ENCODE measurements at regions not wholly inside any gene's neighbourhood (a gene's known extent, or its start where the extent isn't known, plus 50 kb on each side); places are given as distances from the start of the nearest gene placed in this dataset.

GRCh38 chr11:96680211-96681018 is 290.6 kb downstream of the JRKL start:
- DNase-seq = no peak
- ChIA-PET CTCF (no interaction called here), POLR2A (no interaction called here)
- Histone ChIP-seq H3K9me3 (ENCODE audit: control extremely low read depth in 1 of 5, control insufficient read depth in 4 of 5, insufficient read depth in 2 of 5, low read depth in 1 of 5, low read length in 4 of 5) (no peaks in the 10 kb centered on the region), H3K27me3 (replicated peaks in 2 of 5; ENCODE audit: control insufficient read depth in 4 of 5, insufficient read depth in 5 of 5, low read length in 4 of 5) (no peaks in the 10 kb centered on the region), H3K4me1 (ENCODE audit: control extremely low read depth in 1 of 4, control insufficient read depth in 4 of 4, insufficient read depth in 4 of 4, low read length in 3 of 4) (no peaks in the 10 kb centered on the region), H3K4me3 (ENCODE audit: control insufficient read depth in 1 of 7, extremely low read depth in 1 of 7, insufficient read depth in 4 of 7, low read depth in 2 of 7, low read length in 6 of 7) (no peak overlapping the region), H3K27ac (ENCODE audit: insufficient read depth in 1 of 2, low read depth in 1 of 2, low read length in 2 of 2, poor library complexity in 1 of 2, severe bottlenecking in 2 of 2) (no peak overlapping the region), H3K36me3 (ENCODE audit: control insufficient read depth in 4 of 4, insufficient read depth in 4 of 4, low read length in 3 of 4) (no peaks in the 10 kb centered on the region)
- 100% methylated on average over 1 of the region's 5 CpGs for WGBS (ENCODE audit: insufficient coverage)

- WGBS (ENCODE audit: insufficient coverage) = 60% methylated on average over 1 of the region's 5 CpGs
- no peaks in the 10 kb centered on the region for H3K4me1 ChIP-seq (ENCODE audit: control extremely low read depth in 1 of 4, control insufficient read depth in 4 of 4, insufficient read depth in 4 of 4, low read length in 3 of 4)
- POLR2A ChIA-PET = no interaction called here
- H3K27me3 ChIP-seq (replicated peaks in 2 of 5; ENCODE audit: control insufficient read depth in 4 of 5, insufficient read depth in 5 of 5, low read length in 4 of 5) = no peaks in the 10 kb centered on the region
- no peak overlapping the region for H3K4me3 ChIP-seq (ENCODE audit: control insufficient read depth in 1 of 7, extremely low read depth in 1 of 7, insufficient read depth in 4 of 7, low read depth in 2 of 7, low read length in 6 of 7)
- CTCF ChIA-PET = no interaction called here
- no peak for DNase-seq
- no peaks in the 10 kb centered on the region for H3K9me3 ChIP-seq (ENCODE audit: control extremely low read depth in 1 of 5, control insufficient read depth in 4 of 5, insufficient read depth in 2 of 5, low read depth in 1 of 5, low read length in 4 of 5)
- H3K36me3 ChIP-seq (ENCODE audit: control insufficient read depth in 4 of 4, insufficient read depth in 4 of 4, low read length in 3 of 4) = no peaks in the 10 kb centered on the region
- H3K27ac ChIP-seq (ENCODE audit: insufficient read depth in 1 of 2, low read depth in 1 of 2, low read length in 2 of 2, poor library complexity in 1 of 2, severe bottlenecking in 2 of 2) = no peak overlapping the region
Measured at GRCh38 chr11:96681019-96681716, 291.4 kb downstream of the JRKL start.

- ChIA-PET POLR2A (no interaction called here), CTCF (no interaction called here)
- no peaks in the 10 kb centered on the region for H3K9me3 ChIP-seq (ENCODE audit: control extremely low read depth in 1 of 5, control insufficient read depth in 4 of 5, insufficient read depth in 2 of 5, low read depth in 1 of 5, low read length in 4 of 5)
- no peak overlapping the region for H3K4me3 ChIP-seq (ENCODE audit: control insufficient read depth in 1 of 7, extremely low read depth in 1 of 7, insufficient read depth in 4 of 7, low read depth in 2 of 7, low read length in 6 of 7)
- DNase-seq = no peak
- H3K4me1 ChIP-seq (ENCODE audit: control extremely low read depth in 1 of 4, control insufficient read depth in 4 of 4, insufficient read depth in 4 of 4, low read length in 3 of 4) = no peaks in the 10 kb centered on the region
- no peaks in the 10 kb centered on the region for H3K36me3 ChIP-seq (ENCODE audit: control insufficient read depth in 4 of 4, insufficient read depth in 4 of 4, low read length in 3 of 4)
- H3K27me3 ChIP-seq (replicated peaks in 2 of 5; ENCODE audit: control insufficient read depth in 4 of 5, insufficient read depth in 5 of 5, low read length in 4 of 5) = no peaks in the 10 kb centered on the region
- H3K27ac ChIP-seq (ENCODE audit: insufficient read depth in 1 of 2, low read depth in 1 of 2, low read length in 2 of 2, poor library complexity in 1 of 2, severe bottlenecking in 2 of 2) = no peak overlapping the region
- 95% methylated on average over 3 of the region's 5 CpGs for WGBS (ENCODE audit: insufficient coverage)
Measured at GRCh38 chr11:96694338-96694737, 304.5 kb downstream of the JRKL start.

- H3K36me3 ChIP-seq (ENCODE audit: control insufficient read depth in 4 of 4, insufficient read depth in 4 of 4, low read length in 3 of 4) = no peaks in the 10 kb centered on the region
- POLR2A ChIA-PET = interaction anchor here (0.7 kb wide), 1 partner anchor 337 kb away, joined by 3 read pairs; no protein-coding TSS in a partner anchor
- H3K4me3 ChIP-seq (ENCODE audit: control insufficient read depth in 1 of 7, extremely low read depth in 1 of 7, insufficient read depth in 4 of 7, low read depth in 2 of 7, low read length in 6 of 7) = no peak overlapping the region
- H3K9me3 ChIP-seq (ENCODE audit: control extremely low read depth in 1 of 5, control insufficient read depth in 4 of 5, insufficient read depth in 2 of 5, low read depth in 1 of 5, low read length in 4 of 5) = no peaks in the 10 kb centered on the region
- H3K4me1 ChIP-seq (ENCODE audit: control extremely low read depth in 1 of 4, control insufficient read depth in 4 of 4, insufficient read depth in 4 of 4, low read length in 3 of 4) = no peaks in the 10 kb centered on the region
- no peak for DNase-seq
- no peaks in the 10 kb centered on the region for H3K27me3 ChIP-seq (replicated peaks in 2 of 5; ENCODE audit: control insufficient read depth in 4 of 5, insufficient read depth in 5 of 5, low read length in 4 of 5)
- 33% methylated on average over 1 of the region's 1 CpG for WGBS (ENCODE audit: insufficient coverage)
- H3K27ac ChIP-seq (ENCODE audit: insufficient read depth in 1 of 2, low read depth in 1 of 2, low read length in 2 of 2, poor library complexity in 1 of 2, severe bottlenecking in 2 of 2) = no peak overlapping the region
- CTCF ChIA-PET = no interaction called here
Measured at GRCh38 chr11:96696731-96697130, 306.9 kb downstream of the JRKL start.

GRCh38 chr11:96697466-96697865 is 307.7 kb downstream of the JRKL start:
- H3K27me3 ChIP-seq (replicated peaks in 2 of 5; ENCODE audit: control insufficient read depth in 4 of 5, insufficient read depth in 5 of 5, low read length in 4 of 5) = no peaks in the 10 kb centered on the region
- WGBS (ENCODE audit: insufficient coverage) = 100% methylated on average over 2 of the region's 3 CpGs
- no peak for DNase-seq
- no peaks in the 10 kb centered on the region for H3K36me3 ChIP-seq (ENCODE audit: control insufficient read depth in 4 of 4, insufficient read depth in 4 of 4, low read length in 3 of 4)
- no peak overlapping the region for H3K27ac ChIP-seq (ENCODE audit: insufficient read depth in 1 of 2, low read depth in 1 of 2, low read length in 2 of 2, poor library complexity in 1 of 2, severe bottlenecking in 2 of 2)
- ChIA-PET POLR2A (no interaction called here), CTCF (no interaction called here)
- H3K4me3 ChIP-seq (ENCODE audit: control insufficient read depth in 1 of 7, extremely low read depth in 1 of 7, insufficient read depth in 4 of 7, low read depth in 2 of 7, low read length in 6 of 7) = no peak overlapping the region
- no peaks in the 10 kb centered on the region for H3K9me3 ChIP-seq (ENCODE audit: control extremely low read depth in 1 of 5, control insufficient read depth in 4 of 5, insufficient read depth in 2 of 5, low read depth in 1 of 5, low read length in 4 of 5)
- H3K4me1 ChIP-seq (ENCODE audit: control extremely low read depth in 1 of 4, control insufficient read depth in 4 of 4, insufficient read depth in 4 of 4, low read length in 3 of 4) = no peaks in the 10 kb centered on the region

- Histone ChIP-seq H3K36me3 (ENCODE audit: control insufficient read depth in 4 of 4, insufficient read depth in 4 of 4, low read length in 3 of 4) (no peaks in the 10 kb centered on the region), H3K27ac (ENCODE audit: insufficient read depth in 1 of 2, low read depth in 1 of 2, low read length in 2 of 2, poor library complexity in 1 of 2, severe bottlenecking in 2 of 2) (no peak overlapping the region), H3K4me3 (ENCODE audit: control insufficient read depth in 1 of 7, extremely low read depth in 1 of 7, insufficient read depth in 4 of 7, low read depth in 2 of 7, low read length in 6 of 7) (no peak overlapping the region), H3K4me1 (ENCODE audit: control extremely low read depth in 1 of 4, control insufficient read depth in 4 of 4, insufficient read depth in 4 of 4, low read length in 3 of 4) (no peaks in the 10 kb centered on the region), H3K9me3 (ENCODE audit: control extremely low read depth in 1 of 5, control insufficient read depth in 4 of 5, insufficient read depth in 2 of 5, low read depth in 1 of 5, low read length in 4 of 5) (no peaks in the 10 kb centered on the region), H3K27me3 (replicated peaks in 2 of 5; ENCODE audit: control insufficient read depth in 4 of 5, insufficient read depth in 5 of 5, low read length in 4 of 5) (no peaks in the 10 kb centered on the region)
- CTCF ChIA-PET = interaction anchor here (0.6 kb wide), 1 partner anchor 375 kb away, joined by 3 read pairs; no protein-coding TSS in a partner anchor
- WGBS (ENCODE audit: insufficient coverage) = 83% methylated on average over 2 of the region's 3 CpGs
- POLR2A ChIA-PET = no interaction called here
- DNase-seq = no peak
Measured at GRCh38 chr11:96704847-96705246, 315.0 kb downstream of the JRKL start.

- Histone ChIP-seq H3K4me1 (ENCODE audit: control extremely low read depth in 1 of 4, control insufficient read depth in 4 of 4, insufficient read depth in 4 of 4, low read length in 3 of 4) (no peaks in the 10 kb centered on the region), H3K36me3 (ENCODE audit: control insufficient read depth in 4 of 4, insufficient read depth in 4 of 4, low read length in 3 of 4) (no peaks in the 10 kb centered on the region), H3K9me3 (ENCODE audit: control extremely low read depth in 1 of 5, control insufficient read depth in 4 of 5, insufficient read depth in 2 of 5, low read depth in 1 of 5, low read length in 4 of 5) (no peaks in the 10 kb centered on the region), H3K4me3 (ENCODE audit: control insufficient read depth in 1 of 7, extremely low read depth in 1 of 7, insufficient read depth in 4 of 7, low read depth in 2 of 7, low read length in 6 of 7) (no peak overlapping the region), H3K27ac (ENCODE audit: insufficient read depth in 1 of 2, low read depth in 1 of 2, low read length in 2 of 2, poor library complexity in 1 of 2, severe bottlenecking in 2 of 2) (no peak overlapping the region), H3K27me3 (replicated peaks in 2 of 5; ENCODE audit: control insufficient read depth in 4 of 5, insufficient read depth in 5 of 5, low read length in 4 of 5) (no peaks in the 10 kb centered on the region)
- ChIA-PET CTCF (no interaction called here), POLR2A (no interaction called here)
- no peak for DNase-seq
- WGBS (ENCODE audit: insufficient coverage) = 85% methylated on average over 2 of the region's 3 CpGs
Measured at GRCh38 chr11:96706761-96707160, 316.9 kb downstream of the JRKL start.

All from common myeloid progenitor, CD34-positive (primary cell).